SJCRH30 (cell line): ENCODE measurements at regions not wholly inside any gene's neighbourhood (a gene's known extent, or its start where the extent isn't known, plus 50 kb on each side); places are given as distances from the start of the nearest gene placed in this dataset.
A peak's percentile ranks its signal among the peaks of the same experiment; 100 is the strongest.
"Not testable (repeated sequence)": the region's sequence is repeated elsewhere in the genome, so short reads cannot be mapped to it uniquely, and the experiment has no call there.

ENCODE experiments used
- DNase-seq, 2 experiments: peaks; one replicate each; pipeline ENCODE4 v3.0.0-alpha.2; 2015 to 2020
- H3K27ac ChIP-seq: fragments of 250-450 bp; sonication (Bioruptor Pico); 2 replicates; pipeline ENCODE4 v1.5.1; 2020; ENCODE audit warnings: mild to moderate bottlenecking, moderate library complexity
- H3K27me3 ChIP-seq: fragments of 250-450 bp; sonication (Bioruptor Pico); 2 replicates; pipeline ENCODE4 v1.5.1; 2020; ENCODE audit warnings: mild to moderate bottlenecking, moderate library complexity
- H3K36me3 ChIP-seq: fragments of 250-450 bp; sonication (Bioruptor Pico); 2 replicates; pipeline ENCODE4 v1.5.1; 2020; ENCODE audit warnings: mild to moderate bottlenecking, moderate library complexity
- H3K4me1 ChIP-seq: fragments of 250-450 bp; sonication (Bioruptor Pico); 2 replicates; pipeline ENCODE4 v1.5.1; 2020; ENCODE audit warnings: mild to moderate bottlenecking, moderate library complexity
- H3K4me3 ChIP-seq: fragments of 250-450 bp; sonication (Bioruptor Pico); 2 replicates; pipeline ENCODE4 v1.5.1; 2020; ENCODE audit warnings: mild to moderate bottlenecking, moderate library complexity
- H3K9me3 ChIP-seq: fragments of 250-450 bp; sonication (Bioruptor Pico); replicated peaks from 2 replicates; pipeline ENCODE4 v1.5.1; 2020; ENCODE audit warnings: mild to moderate bottlenecking, moderate library complexity

GRCh38 chr13:104632736-104633135 lies 1566.5 kb upstream of the SLC10A2 start:
- no peak overlapping the region for H3K4me3 ChIP-seq
- H3K27me3 ChIP-seq: no peaks in the 10 kb centered on the region
- H3K27ac ChIP-seq: no peak overlapping the region
- H3K9me3 ChIP-seq: no peaks in the 10 kb centered on the region
- H3K4me1 ChIP-seq: no peaks in the 10 kb centered on the region; the same call in 1 of the 2 replicates
- peak in 1 of 2 experiments; percentile 35 for DNase-seq
- no peaks in the 10 kb centered on the region for H3K36me3 ChIP-seq

- Histone ChIP-seq H3K36me3 (no peaks in the 10 kb centered on the region), H3K4me1 (no peaks in the 10 kb centered on the region), H3K9me3 (no peaks in the 10 kb centered on the region), H3K4me3 (no peak overlapping the region), H3K27me3 (no peaks in the 10 kb centered on the region), H3K27ac (no peak overlapping the region)
- DNase-seq: no peak
These were observed 1559.0 kb upstream of the SLC10A2 start for GRCh38 chr13:104625201-104625600.

- Histone ChIP-seq H3K4me1 (no peaks in the 10 kb centered on the region), H3K36me3 (no peaks in the 10 kb centered on the region), H3K27ac (no peak overlapping the region), H3K4me3 (no peak overlapping the region), H3K27me3 (no peaks in the 10 kb centered on the region), H3K9me3 (no peaks in the 10 kb centered on the region)
- no peak for DNase-seq
These were observed 1550.8 kb upstream of the SLC10A2 start for GRCh38 chr13:104616990-104617389.

GRCh38 chr13:104614361-104615145 lies 1548.3 kb upstream of the SLC10A2 start:
- no peaks in the 10 kb centered on the region for H3K9me3 ChIP-seq
- no peaks in the 10 kb centered on the region for H3K4me1 ChIP-seq
- no peak overlapping the region for H3K4me3 ChIP-seq
- no peak for DNase-seq
- H3K27me3 ChIP-seq: no peaks in the 10 kb centered on the region
- H3K27ac ChIP-seq: no peak overlapping the region
- H3K36me3 ChIP-seq: no peaks in the 10 kb centered on the region

- Histone ChIP-seq H3K27me3 (no peaks in the 10 kb centered on the region), H3K4me1 (no peaks in the 10 kb centered on the region), H3K36me3 (no peaks in the 10 kb centered on the region), H3K4me3 (no peak overlapping the region), H3K27ac (no peak overlapping the region), H3K9me3 (no peaks in the 10 kb centered on the region)
- no peak for DNase-seq
These were observed 1542.1 kb upstream of the SLC10A2 start for GRCh38 chr13:104608331-104608730.

GRCh38 chr13:104605435-104605834 lies 1539.2 kb upstream of the SLC10A2 start:
- not testable (repeated sequence) for H3K27ac ChIP-seq, H3K36me3 ChIP-seq, DNase-seq, H3K4me1 ChIP-seq, H3K27me3 ChIP-seq, H3K4me3 ChIP-seq, H3K9me3 ChIP-seq

GRCh38 chr13:104597546-104598180 lies 1531.4 kb upstream of the SLC10A2 start:
- no peaks in the 10 kb centered on the region for H3K9me3 ChIP-seq
- no peak overlapping the region for H3K27ac ChIP-seq
- DNase-seq: no peak
- no peak overlapping the region for H3K4me3 ChIP-seq
- H3K27me3 ChIP-seq: no peaks in the 10 kb centered on the region
- no peaks in the 10 kb centered on the region for H3K36me3 ChIP-seq
- H3K4me1 ChIP-seq: no peaks in the 10 kb centered on the region

GRCh38 chr13:104595511-104595910 lies 1529.3 kb upstream of the SLC10A2 start:
- Histone ChIP-seq H3K36me3 (no peaks in the 10 kb centered on the region), H3K27me3 (no peaks in the 10 kb centered on the region), H3K4me1 (0 out of 2 replicates have a peak, but pooled peaks cover 5% of the 10 kb centered on the region), H3K27ac (no peak overlapping the region), H3K4me3 (no peak overlapping the region), H3K9me3 (no peaks in the 10 kb centered on the region)
- DNase-seq: no peak

GRCh38 chr13:104594806-104595205 lies 1528.6 kb upstream of the SLC10A2 start:
- Histone ChIP-seq H3K9me3 (no peaks in the 10 kb centered on the region), H3K27me3 (no peaks in the 10 kb centered on the region), H3K4me1 (0 out of 2 replicates have a peak, but pooled peaks cover 5% of the 10 kb centered on the region), H3K4me3 (no peak overlapping the region), H3K36me3 (no peaks in the 10 kb centered on the region), H3K27ac (no peak overlapping the region)
- no peak for DNase-seq

- Histone ChIP-seq H3K4me3 (no peak overlapping the region), H3K4me1 (0 out of 2 replicates have a peak, but pooled peaks cover 5% of the 10 kb centered on the region), H3K36me3 (no peaks in the 10 kb centered on the region), H3K27me3 (no peaks in the 10 kb centered on the region), H3K9me3 (no peaks in the 10 kb centered on the region), H3K27ac (no peak overlapping the region)
- no peak for DNase-seq
These were observed 1527.5 kb upstream of the SLC10A2 start for GRCh38 chr13:104593693-104594092.

- Histone ChIP-seq H3K27ac (no peak overlapping the region), H3K9me3 (no peaks in the 10 kb centered on the region), H3K4me3 (no peak overlapping the region), H3K27me3 (no peaks in the 10 kb centered on the region), H3K36me3 (no peaks in the 10 kb centered on the region), H3K4me1 (0 out of 2 replicates have a peak, but pooled peaks cover 5% of the 10 kb centered on the region)
- DNase-seq: no peak
These were observed 1527.0 kb upstream of the SLC10A2 start for GRCh38 chr13:104593251-104593576.

GRCh38 chr13:104592545-104593250 lies 1526.5 kb upstream of the SLC10A2 start:
- Histone ChIP-seq H3K27ac (no peak overlapping the region), H3K9me3 (no peaks in the 10 kb centered on the region), H3K36me3 (no peaks in the 10 kb centered on the region), H3K4me1 (0 out of 2 replicates have a peak, but pooled peaks cover 5% of the 10 kb centered on the region), H3K4me3 (no peak overlapping the region), H3K27me3 (no peaks in the 10 kb centered on the region)
- no peak for DNase-seq

GRCh38 chr13:104592127-104592526 lies 1525.9 kb upstream of the SLC10A2 start:
- Histone ChIP-seq H3K27me3 (no peaks in the 10 kb centered on the region), H3K4me3 (no peak overlapping the region), H3K36me3 (no peaks in the 10 kb centered on the region), H3K27ac (no peak overlapping the region), H3K9me3 (no peaks in the 10 kb centered on the region), H3K4me1 (0 out of 2 replicates have a peak, but pooled peaks cover 5% of the 10 kb centered on the region)
- no peak for DNase-seq

GRCh38 chr13:104586051-104586746 lies 1520.0 kb upstream of the SLC10A2 start:
- H3K27me3 ChIP-seq: no peaks in the 10 kb centered on the region
- 0 out of 2 replicates have a peak, but pooled peaks cover 5% of the 10 kb centered on the region for H3K4me1 ChIP-seq
- H3K36me3 ChIP-seq: no peaks in the 10 kb centered on the region
- peak overlapping the region; percentile 51 for H3K4me3 ChIP-seq
- H3K9me3 ChIP-seq: no peaks in the 10 kb centered on the region
- peak; percentile 61 to 76 for DNase-seq
- peak overlapping the region; percentile 40 for H3K27ac ChIP-seq
